ENCODE measurements at regions not wholly inside any gene's neighbourhood (a gene's known extent, or its start where the extent isn't known, plus 50 kb on each side); places are given as distances from the start of the nearest gene placed in this dataset.

- no peak for TF ChIP-seq CTCF (conservative IDR thresholded peaks at IDR 0.05)
- peaks cover 52% of the 10 kb centered on the region for H3K4me1 Mint-ChIP-seq
- H3K27ac Mint-ChIP-seq (ENCODE audit: unreplicated experiment): peak overlapping the region; percentile 40
Measured at GRCh38 chr11:13110929-13111812, 102.1 kb downstream of the RASSF10 start.

GRCh38 chr11:13111813-13112130, 102.7 kb downstream of the RASSF10 start:
- TF ChIP-seq CTCF (conservative IDR thresholded peaks at IDR 0.05): no peak
- H3K4me1 Mint-ChIP-seq: peaks cover 58% of the 10 kb centered on the region
- H3K9me3 Mint-ChIP-seq: peaks cover 4% of the 10 kb centered on the region
- H3K27ac Mint-ChIP-seq (ENCODE audit: unreplicated experiment): no peak overlapping the region
- H3K36me3 Mint-ChIP-seq (ENCODE audit: low read depth): peaks cover 4% of the 10 kb centered on the region
- H3K4me3 Mint-ChIP-seq: no peak overlapping the region
- H3K27me3 Mint-ChIP-seq (ENCODE audit: low read depth): no peaks in the 10 kb centered on the region
- DNase-seq (ENCODE audit: low read depth, low spot score): no peak

More at GRCh38 chr11:13110929-13111812, 102.1 kb downstream of the RASSF10 start:
- peaks cover 4% of the 10 kb centered on the region for H3K9me3 Mint-ChIP-seq
- DNase-seq (ENCODE audit: low read depth, low spot score): no peak
- H3K27me3 Mint-ChIP-seq (ENCODE audit: low read depth): no peaks in the 10 kb centered on the region
- no peak overlapping the region for H3K4me3 Mint-ChIP-seq
- H3K36me3 Mint-ChIP-seq (ENCODE audit: low read depth): peaks cover 4% of the 10 kb centered on the region

GRCh38 chr11:13114566-13115379, 105.7 kb downstream of the RASSF10 start:
- TF ChIP-seq CTCF (conservative IDR thresholded peaks at IDR 0.05): no peak
- peak; percentile 41 for DNase-seq (ENCODE audit: low read depth, low spot score)
- H3K4me3 Mint-ChIP-seq: peak overlapping the region; percentile 63
- peaks cover 82% of the 10 kb centered on the region for H3K4me1 Mint-ChIP-seq
- H3K27me3 Mint-ChIP-seq (ENCODE audit: low read depth): no peaks in the 10 kb centered on the region
- H3K36me3 Mint-ChIP-seq (ENCODE audit: low read depth): no peaks in the 10 kb centered on the region
- peak overlapping the region; percentile 91 for H3K27ac Mint-ChIP-seq (ENCODE audit: unreplicated experiment)
- peaks cover 4% of the 10 kb centered on the region for H3K9me3 Mint-ChIP-seq

- H3K27ac Mint-ChIP-seq (ENCODE audit: unreplicated experiment): peak overlapping the region; percentile 91
- H3K9me3 Mint-ChIP-seq: peaks cover 4% of the 10 kb centered on the region
- no peak for TF ChIP-seq CTCF (conservative IDR thresholded peaks at IDR 0.05)
- no peaks in the 10 kb centered on the region for H3K36me3 Mint-ChIP-seq (ENCODE audit: low read depth)
- DNase-seq (ENCODE audit: low read depth, low spot score): no peak
- no peaks in the 10 kb centered on the region for H3K27me3 Mint-ChIP-seq (ENCODE audit: low read depth)
- no peak overlapping the region for H3K4me3 Mint-ChIP-seq
- H3K4me1 Mint-ChIP-seq: peaks cover 87% of the 10 kb centered on the region
Measured at GRCh38 chr11:13115380-13115675, 106.2 kb downstream of the RASSF10 start.

- TF ChIP-seq CTCF (conservative IDR thresholded peaks at IDR 0.05): no peak
- H3K4me1 Mint-ChIP-seq: peaks cover 79% of the 10 kb centered on the region
- H3K9me3 Mint-ChIP-seq: peaks cover 4% of the 10 kb centered on the region
- H3K36me3 Mint-ChIP-seq (ENCODE audit: low read depth): no peaks in the 10 kb centered on the region
- H3K4me3 Mint-ChIP-seq: no peak overlapping the region
- no peaks in the 10 kb centered on the region for H3K27me3 Mint-ChIP-seq (ENCODE audit: low read depth)
- no peak for DNase-seq (ENCODE audit: low read depth, low spot score)
- no peak overlapping the region for H3K27ac Mint-ChIP-seq (ENCODE audit: unreplicated experiment)
Measured at GRCh38 chr11:13116491-13116890, 107.4 kb downstream of the RASSF10 start.
